ENCODE measurements at regions not wholly inside any gene's neighbourhood (a gene's known extent, or its start where the extent isn't known, plus 50 kb on each side); places are given as distances from the start of the nearest gene placed in this dataset.
A peak's percentile ranks its signal among the peaks of the same experiment; 100 is the strongest.

DNA sequence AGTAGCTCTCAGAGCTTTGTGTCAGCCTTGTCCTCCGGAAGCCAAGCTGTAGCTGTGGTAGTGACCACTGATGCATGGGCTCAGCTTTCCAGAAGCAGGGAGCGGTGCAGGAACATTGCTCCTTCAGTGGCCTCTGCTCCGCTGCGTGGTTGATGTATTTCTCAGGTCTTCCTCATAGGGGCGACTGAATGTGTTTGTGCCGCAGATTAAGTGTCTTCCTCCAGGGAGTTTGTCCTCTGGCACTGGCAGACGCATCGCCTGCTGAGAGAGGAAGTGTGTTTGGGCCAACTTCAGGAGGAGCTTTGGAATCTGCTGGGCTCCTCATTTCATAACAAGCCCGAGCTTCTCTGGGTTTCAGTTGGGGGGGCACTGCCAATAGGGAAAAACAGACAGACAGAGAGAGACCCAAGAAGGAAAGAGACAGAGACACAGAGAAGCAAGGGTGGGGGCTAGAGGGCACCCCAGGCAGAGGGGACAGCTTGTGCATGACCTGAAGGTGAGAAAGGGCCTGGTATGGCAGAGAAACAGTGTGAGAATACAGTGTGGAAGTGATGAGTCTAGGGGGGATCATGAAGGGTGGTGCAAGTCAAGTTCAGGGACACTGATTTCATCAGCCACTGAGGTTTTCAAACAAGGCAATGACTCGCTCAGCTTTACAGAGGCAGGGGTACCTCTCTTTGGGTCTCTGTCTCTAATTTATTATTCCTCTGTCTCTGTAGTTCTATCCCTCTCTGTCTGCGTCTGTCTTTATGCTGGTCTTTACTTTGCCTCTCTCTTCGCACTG, 69.4 kb upstream of the PRIMA1 start:
- ChIA-PET POLR2A (interaction anchor here (0.6 kb wide), 1 partner anchor 80 kb away, joined by 3 read pairs; no protein-coding TSS in a partner anchor), CTCF (interaction anchor here (0.6 to 2.6 kb wide), 7 partner anchors 13 to 318 kb away, joined by 3 to 11 read pairs (median 4); no protein-coding TSS in a partner anchor)
- Mint-ChIP-seq H3K4me1 (peaks cover 15% of the 10 kb centered on the region), H3K4me3 (no peak overlapping the region), H3K27ac (no peak overlapping the region), H3K36me3 (no peaks in the 10 kb centered on the region), H3K9me3 (0 out of 2 replicates have a peak, but pooled peaks cover under 1% of the 10 kb centered on the region), H3K27me3 (ENCODE audit: low read depth) (peaks cover 5% of the 10 kb centered on the region; the same call in 1 of the 2 replicates)
- peak; percentile 76 for ATAC-seq
- DNase-seq (ENCODE audit: low spot score): peak; percentile 17
- no peak for TF ChIP-seq CBFB (CRISPR knock-in tag; IDR thresholded peaks at IDR 0.05; ENCODE audit: low read depth)
- no peak for TF ChIP-seq JAZF1 (CRISPR knock-in tag; IDR thresholded peaks at IDR 0.05)
- TF ChIP-seq ZNF232 (CRISPR knock-in tag; IDR thresholded peaks at IDR 0.05): no peak
- TF ChIP-seq, protein P1, sequence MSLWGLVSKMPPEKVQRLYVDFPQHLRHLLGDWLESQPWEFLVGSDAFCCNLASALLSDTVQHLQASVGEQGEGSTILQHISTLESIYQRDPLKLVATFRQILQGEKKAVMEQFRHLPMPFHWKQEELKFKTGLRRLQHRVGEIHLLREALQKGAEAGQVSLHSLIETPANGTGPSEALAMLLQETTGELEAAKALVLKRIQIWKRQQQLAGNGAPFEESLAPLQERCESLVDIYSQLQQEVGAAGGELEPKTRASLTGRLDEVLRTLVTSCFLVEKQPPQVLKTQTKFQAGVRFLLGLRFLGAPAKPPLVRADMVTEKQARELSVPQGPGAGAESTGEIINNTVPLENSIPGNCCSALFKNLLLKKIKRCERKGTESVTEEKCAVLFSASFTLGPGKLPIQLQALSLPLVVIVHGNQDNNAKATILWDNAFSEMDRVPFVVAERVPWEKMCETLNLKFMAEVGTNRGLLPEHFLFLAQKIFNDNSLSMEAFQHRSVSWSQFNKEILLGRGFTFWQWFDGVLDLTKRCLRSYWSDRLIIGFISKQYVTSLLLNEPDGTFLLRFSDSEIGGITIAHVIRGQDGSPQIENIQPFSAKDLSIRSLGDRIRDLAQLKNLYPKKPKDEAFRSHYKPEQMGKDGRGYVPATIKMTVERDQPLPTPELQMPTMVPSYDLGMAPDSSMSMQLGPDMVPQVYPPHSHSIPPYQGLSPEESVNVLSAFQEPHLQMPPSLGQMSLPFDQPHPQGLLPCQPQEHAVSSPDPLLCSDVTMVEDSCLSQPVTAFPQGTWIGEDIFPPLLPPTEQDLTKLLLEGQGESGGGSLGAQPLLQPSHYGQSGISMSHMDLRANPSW (CRISPR knock-in tag; conservative IDR thresholded peaks at IDR 0.05; ENCODE audit: low read depth): no peak
- no peak for TF ChIP-seq ZNF423 (CRISPR knock-in tag; IDR thresholded peaks at IDR 0.05)
- TF ChIP-seq, protein P2, sequence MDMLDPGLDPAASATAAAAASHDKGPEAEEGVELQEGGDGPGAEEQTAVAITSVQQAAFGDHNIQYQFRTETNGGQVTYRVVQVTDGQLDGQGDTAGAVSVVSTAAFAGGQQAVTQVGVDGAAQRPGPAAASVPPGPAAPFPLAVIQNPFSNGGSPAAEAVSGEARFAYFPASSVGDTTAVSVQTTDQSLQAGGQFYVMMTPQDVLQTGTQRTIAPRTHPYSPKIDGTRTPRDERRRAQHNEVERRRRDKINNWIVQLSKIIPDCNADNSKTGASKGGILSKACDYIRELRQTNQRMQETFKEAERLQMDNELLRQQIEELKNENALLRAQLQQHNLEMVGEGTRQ (CRISPR knock-in tag; IDR thresholded peaks at IDR 0.05): no peak
- no peak for TF ChIP-seq ELF4 (CRISPR knock-in tag; IDR thresholded peaks at IDR 0.05; ENCODE audit: low read depth)
- TF ChIP-seq TP53 (CRISPR knock-in tag; IDR thresholded peaks at IDR 0.05): no peak
- no peak for TF ChIP-seq HMGA2 (CRISPR knock-in tag; IDR thresholded peaks at IDR 0.05)
- TF ChIP-seq GTF2I (CRISPR knock-in tag; conservative IDR thresholded peaks at IDR 0.05): no peak
- TF ChIP-seq ATF1 (CRISPR knock-in tag; IDR thresholded peaks at IDR 0.05): no peak
- TF ChIP-seq, protein P3, sequence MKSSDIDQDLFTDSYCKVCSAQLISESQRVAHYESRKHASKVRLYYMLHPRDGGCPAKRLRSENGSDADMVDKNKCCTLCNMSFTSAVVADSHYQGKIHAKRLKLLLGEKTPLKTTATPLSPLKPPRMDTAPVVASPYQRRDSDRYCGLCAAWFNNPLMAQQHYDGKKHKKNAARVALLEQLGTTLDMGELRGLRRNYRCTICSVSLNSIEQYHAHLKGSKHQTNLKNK (CRISPR knock-in tag; IDR thresholded peaks at IDR 0.05): no peak
- TF ChIP-seq, protein P4, sequence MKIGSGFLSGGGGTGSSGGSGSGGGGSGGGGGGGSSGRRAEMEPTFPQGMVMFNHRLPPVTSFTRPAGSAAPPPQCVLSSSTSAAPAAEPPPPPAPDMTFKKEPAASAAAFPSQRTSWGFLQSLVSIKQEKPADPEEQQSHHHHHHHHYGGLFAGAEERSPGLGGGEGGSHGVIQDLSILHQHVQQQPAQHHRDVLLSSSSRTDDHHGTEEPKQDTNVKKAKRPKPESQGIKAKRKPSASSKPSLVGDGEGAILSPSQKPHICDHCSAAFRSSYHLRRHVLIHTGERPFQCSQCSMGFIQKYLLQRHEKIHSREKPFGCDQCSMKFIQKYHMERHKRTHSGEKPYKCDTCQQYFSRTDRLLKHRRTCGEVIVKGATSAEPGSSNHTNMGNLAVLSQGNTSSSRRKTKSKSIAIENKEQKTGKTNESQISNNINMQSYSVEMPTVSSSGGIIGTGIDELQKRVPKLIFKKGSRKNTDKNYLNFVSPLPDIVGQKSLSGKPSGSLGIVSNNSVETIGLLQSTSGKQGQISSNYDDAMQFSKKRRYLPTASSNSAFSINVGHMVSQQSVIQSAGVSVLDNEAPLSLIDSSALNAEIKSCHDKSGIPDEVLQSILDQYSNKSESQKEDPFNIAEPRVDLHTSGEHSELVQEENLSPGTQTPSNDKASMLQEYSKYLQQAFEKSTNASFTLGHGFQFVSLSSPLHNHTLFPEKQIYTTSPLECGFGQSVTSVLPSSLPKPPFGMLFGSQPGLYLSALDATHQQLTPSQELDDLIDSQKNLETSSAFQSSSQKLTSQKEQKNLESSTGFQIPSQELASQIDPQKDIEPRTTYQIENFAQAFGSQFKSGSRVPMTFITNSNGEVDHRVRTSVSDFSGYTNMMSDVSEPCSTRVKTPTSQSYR (CRISPR knock-in tag; IDR thresholded peaks at IDR 0.05): no peak
- TF ChIP-seq, protein P5, sequence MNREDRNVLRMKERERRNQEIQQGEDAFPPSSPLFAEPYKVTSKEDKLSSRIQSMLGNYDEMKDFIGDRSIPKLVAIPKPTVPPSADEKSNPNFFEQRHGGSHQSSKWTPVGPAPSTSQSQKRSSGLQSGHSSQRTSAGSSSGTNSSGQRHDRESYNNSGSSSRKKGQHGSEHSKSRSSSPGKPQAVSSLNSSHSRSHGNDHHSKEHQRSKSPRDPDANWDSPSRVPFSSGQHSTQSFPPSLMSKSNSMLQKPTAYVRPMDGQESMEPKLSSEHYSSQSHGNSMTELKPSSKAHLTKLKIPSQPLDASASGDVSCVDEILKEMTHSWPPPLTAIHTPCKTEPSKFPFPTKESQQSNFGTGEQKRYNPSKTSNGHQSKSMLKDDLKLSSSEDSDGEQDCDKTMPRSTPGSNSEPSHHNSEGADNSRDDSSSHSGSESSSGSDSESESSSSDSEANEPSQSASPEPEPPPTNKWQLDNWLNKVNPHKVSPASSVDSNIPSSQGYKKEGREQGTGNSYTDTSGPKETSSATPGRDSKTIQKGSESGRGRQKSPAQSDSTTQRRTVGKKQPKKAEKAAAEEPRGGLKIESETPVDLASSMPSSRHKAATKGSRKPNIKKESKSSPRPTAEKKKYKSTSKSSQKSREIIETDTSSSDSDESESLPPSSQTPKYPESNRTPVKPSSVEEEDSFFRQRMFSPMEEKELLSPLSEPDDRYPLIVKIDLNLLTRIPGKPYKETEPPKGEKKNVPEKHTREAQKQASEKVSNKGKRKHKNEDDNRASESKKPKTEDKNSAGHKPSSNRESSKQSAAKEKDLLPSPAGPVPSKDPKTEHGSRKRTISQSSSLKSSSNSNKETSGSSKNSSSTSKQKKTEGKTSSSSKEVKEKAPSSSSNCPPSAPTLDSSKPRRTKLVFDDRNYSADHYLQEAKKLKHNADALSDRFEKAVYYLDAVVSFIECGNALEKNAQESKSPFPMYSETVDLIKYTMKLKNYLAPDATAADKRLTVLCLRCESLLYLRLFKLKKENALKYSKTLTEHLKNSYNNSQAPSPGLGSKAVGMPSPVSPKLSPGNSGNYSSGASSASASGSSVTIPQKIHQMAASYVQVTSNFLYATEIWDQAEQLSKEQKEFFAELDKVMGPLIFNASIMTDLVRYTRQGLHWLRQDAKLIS (CRISPR knock-in tag; IDR thresholded peaks at IDR 0.05; ENCODE audit: borderline replicate concordance): no peak

All from WTC11 (cell line).